ENCODE measurements at regions not wholly inside any gene's neighbourhood (a gene's known extent, or its start where the extent isn't known, plus 50 kb on each side); places are given as distances from the start of the nearest gene placed in this dataset.
A peak's percentile ranks its signal among the peaks of the same experiment; 100 is the strongest.

GRCh38 chr15:92306663-92307062 lies 87.0 kb upstream of the ST8SIA2 start:
- Histone ChIP-seq H3K36me3 (ENCODE audit: insufficient read depth) (no peaks in the 10 kb centered on the region), H3K4me2 (peak overlapping the region; percentile 33), H4K20me1 (replicated peaks; ENCODE audit: insufficient read depth) (no peaks in the 10 kb centered on the region), H3K4me3 (no peak overlapping the region), H3K79me2 (replicated peaks; ENCODE audit: insufficient read depth) (no peaks in the 10 kb centered on the region), H2AFZ (no peak overlapping the region), H3K27me3 (ENCODE audit: insufficient read depth) (no peaks in the 10 kb centered on the region), H3F3A (replicated peaks; ENCODE audit: low read depth) (no peaks in the 10 kb centered on the region), H3K9me2 (ENCODE audit: insufficient read depth) (no peaks in the 10 kb centered on the region; the same call in 1 of the 2 replicates), H3K27ac (ENCODE audit: low read depth) (no peak overlapping the region), H3K4me1 (ENCODE audit: insufficient read depth) (peaks cover 26% of the 10 kb centered on the region)
- TF ChIP-seq ZNF114 (CRISPR knock-in tag; IDR thresholded peaks at IDR 0.05) = no peak
- TF ChIP-seq ETS1 (IDR thresholded peaks at IDR 0.05) = no peak
- TF ChIP-seq EZH2 (IDR thresholded peaks at IDR 0.05; ENCODE audit: low read depth, unreplicated experiment) = no peak
- peak; percentile 50 to 56 for TF ChIP-seq CTCF (conservative IDR thresholded peaks at IDR 0.05; ENCODE audit: low read depth in 2 of 2)
- TF ChIP-seq REST (IDR thresholded peaks at IDR 0.05; ENCODE audit: unreplicated experiment) = no peak
- TF ChIP-seq CREB1 (CRISPR knock-in tag; IDR thresholded peaks at IDR 0.05; ENCODE audit: low read depth) = no peak
- TF ChIP-seq STAT1 (IDR thresholded peaks at IDR 0.05; ENCODE audit: unreplicated experiment) = no peak
- TF ChIP-seq NANOG (IDR thresholded peaks at IDR 0.05; ENCODE audit: borderline replicate concordance) = no peak
- DNase-seq (ENCODE audit: low spot score) (peak; percentile 87), ATAC-seq (peak; percentile 83)
- Mint-ChIP-seq H3K27ac (peak overlapping the region; percentile 68), H3K4me3 (peak overlapping the region; percentile 17; the same call in 2 of the 3 replicates), H3K4me1 (peaks cover 32% of the 10 kb centered on the region), H3K27me3 (ENCODE audit: insufficient read depth, low read depth, poor library complexity) (peaks cover 3% of the 10 kb centered on the region), H3K36me3 (ENCODE audit: low read depth) (peaks cover 5% of the 10 kb centered on the region; the same call in 1 of the 3 replicates), H3K9me3 (peaks cover 6% of the 10 kb centered on the region)

GRCh38 chr15:92315144-92315543 lies 78.5 kb upstream of the ST8SIA2 start:
- Histone ChIP-seq H3K79me2 (replicated peaks; ENCODE audit: insufficient read depth) (no peaks in the 10 kb centered on the region), H3K9me2 (ENCODE audit: insufficient read depth) (no peaks in the 10 kb centered on the region), H4K20me1 (replicated peaks; ENCODE audit: insufficient read depth) (no peaks in the 10 kb centered on the region), H3K27ac (ENCODE audit: low read depth) (no peak overlapping the region), H3K4me3 (no peak overlapping the region), H3F3A (replicated peaks; ENCODE audit: low read depth) (no peaks in the 10 kb centered on the region), H3K27me3 (ENCODE audit: insufficient read depth) (no peaks in the 10 kb centered on the region), H3K4me1 (ENCODE audit: insufficient read depth) (no peaks in the 10 kb centered on the region), H2AFZ (peak overlapping the region; percentile 74; the same call in 1 of the 2 replicates), H3K36me3 (ENCODE audit: insufficient read depth) (no peaks in the 10 kb centered on the region), H3K4me2 (no peak overlapping the region)
- H3K36me3 Mint-ChIP-seq (ENCODE audit: low read depth) = no peaks in the 10 kb centered on the region
- no peak overlapping the region for H3K27ac Mint-ChIP-seq
- no peak overlapping the region for H3K4me3 Mint-ChIP-seq
- DNase-seq (ENCODE audit: low spot score) (no peak), ATAC-seq (no peak)
- H3K27me3 Mint-ChIP-seq (ENCODE audit: insufficient read depth, low read depth, poor library complexity) = no peaks in the 10 kb centered on the region
- H3K4me1 Mint-ChIP-seq = no peaks in the 10 kb centered on the region; the same call in 2 of the 3 replicates
- H3K9me3 Mint-ChIP-seq = no peaks in the 10 kb centered on the region
- TF ChIP-seq STAT1 (IDR thresholded peaks at IDR 0.05; ENCODE audit: unreplicated experiment) (no peak), JUNB (IDR thresholded peaks at IDR 0.05; ENCODE audit: unreplicated experiment) (no peak), ZNF331 (CRISPR knock-in tag; IDR thresholded peaks at IDR 0.05; ENCODE audit: low read depth) (no peak), EZH2phosphoT487 (IDR thresholded peaks at IDR 0.05; ENCODE audit: unreplicated experiment) (no peak), NANOG (IDR thresholded peaks at IDR 0.05; ENCODE audit: borderline replicate concordance) (no peak), CTCF (conservative IDR thresholded peaks at IDR 0.05; ENCODE audit: low read depth in 2 of 2) (no peak), CREB1 (CRISPR knock-in tag; IDR thresholded peaks at IDR 0.05; ENCODE audit: low read depth) (no peak), EZH2 (IDR thresholded peaks at IDR 0.05; ENCODE audit: low read depth, unreplicated experiment) (no peak), ZNF114 (CRISPR knock-in tag; IDR thresholded peaks at IDR 0.05) (no peak)

Data from GM23338 (cell line).